Spleen (tissue), 11 donors: ENCODE measurements at regions not wholly inside any gene's neighbourhood (a gene's known extent, or its start where the extent isn't known, plus 50 kb on each side); places are given as distances from the start of the nearest gene placed in this dataset.

Experiments
- DNase-seq: peaks from one replicate; pipeline ENCODE4 v3.0.0-alpha.2; 2020
- H3K27ac ChIP-seq, 8 donors: fragments of 200-600 bp; sonication (generic) in 7 of 8; 1 replicate in 4 of 8; 2 replicates in 4 of 8; pipeline versions ENCODE4 v1.5.0 to v1.8.0; 2016 to 2021; ENCODE audit warnings: inconsistent platforms in 4 of 8, mild to moderate bottlenecking in 4 of 8, moderate library complexity in 1 of 8
- H3K27me3 ChIP-seq, 7 donors: fragments of 200-600 bp; sonication (generic) in 6 of 7; replicated peaks in 1 of 7; 1 replicate in 4 of 7; 2 replicates in 3 of 7; pipeline versions ENCODE4 v1.5.0 to v1.8.0; 2016 to 2021; ENCODE audit warnings: inconsistent platforms in 3 of 7, mild to moderate bottlenecking in 1 of 7
- H3K36me3 ChIP-seq, 6 donors: fragments of 200-600 bp; sonication (generic) in 5 of 6; 1 replicate in 4 of 6; 2 replicates in 2 of 6; pipeline versions ENCODE4 v1.5.0 to v1.8.0; 2016 to 2021; ENCODE audit warnings: inconsistent platforms in 2 of 6
- H3K4me1 ChIP-seq, 6 donors: fragments of 200-600 bp; sonication (generic) in 5 of 6; 1 replicate in 3 of 6; 2 replicates in 3 of 6; pipeline versions ENCODE4 v1.5.0 to v1.8.0; 2016 to 2021; ENCODE audit warnings: inconsistent platforms in 3 of 6
- H3K4me3 ChIP-seq, 8 donors: fragments of 200-600 bp; sonication (generic) in 7 of 8; 1 replicate in 4 of 8; 2 replicates in 4 of 8; pipeline versions ENCODE4 v1.5.0 to v1.8.0; 2016 to 2021; ENCODE audit warnings: inconsistent platforms in 4 of 8, mild to moderate bottlenecking in 4 of 8, moderate library complexity in 2 of 8
- H3K9me3 ChIP-seq, 8 donors: fragments of 200-600 bp; sonication (generic) in 7 of 8; 1 replicate in 4 of 8; 2 replicates in 4 of 8; pipeline versions ENCODE4 v1.5.0 to v1.8.0; 2016 to 2021; ENCODE audit warnings: inconsistent platforms in 4 of 8
- POLR2A ChIP-seq, 3 donors: fragments of 450-650 bp; IDR thresholded peaks; one replicate each; pipeline ENCODE4 v1.5.1; 2017; ENCODE audit warnings: antibody characterized with exemption in 3 of 3, mild to moderate bottlenecking in 1 of 3
- POLR2AphosphoS5 ChIP-seq, 3 donors: sonication (generic); formaldehyde crosslinking; IDR thresholded peaks; one replicate each; pipeline ENCODE4 v1.5.1; 2017; ENCODE audit warnings: antibody characterized with exemption in 3 of 3
- WGBS, 5 donors: extraction: QIAGEN DNeasy Blood & Tissue Kit in 3 of 5; methylation state at CpG; one replicate each; pipeline versions ENCODE4 v1.1.5 to v1.1.7; 2013 to 2018; 5-methylcytosine and 5-hydroxymethylcytosine counted together
- intact Hi-C: fragments of 100-400 bp; cut with DNase I; formaldehyde crosslinking; loops from one replicate; pipeline ENCODE4 v1.15.0; 2023; ENCODE audit warnings: low total_unique reads
- TF ChIP-seq, protein P1 (sequence below), 11 experiments: fragments of 200-600 bp in 7 of 11; fragments of 450-650 bp in 4 of 11; sonication (generic) in 4 of 11; IDR thresholded peaks in 8 of 11; conservative IDR thresholded peaks in 3 of 11; 1 replicate in 7 of 11; 2 replicates in 4 of 11; pipeline versions ENCODE4 v1.4.0 to v1.8.0; 2016 to 2021; ENCODE audit warnings: antibody characterized with exemption in 11 of 11, inconsistent platforms in 4 of 11, mild to moderate bottlenecking in 1 of 11
- donor health status: healthy with polysubstance abuse.
- donor health status: DM: no; HTN: no; CAD: no; lungs with moderate emphysema.
- donor health status: DM: no; HTN: no; CAD: no.
- donor health status: Bipolar disorder and iron deficiency.
- donor health status: healthy.
- donor health status: DM: no; HTN: no; CAD: no.
- donor health status: DM: yes; HTN: yes; CAD: no.

DNA sequence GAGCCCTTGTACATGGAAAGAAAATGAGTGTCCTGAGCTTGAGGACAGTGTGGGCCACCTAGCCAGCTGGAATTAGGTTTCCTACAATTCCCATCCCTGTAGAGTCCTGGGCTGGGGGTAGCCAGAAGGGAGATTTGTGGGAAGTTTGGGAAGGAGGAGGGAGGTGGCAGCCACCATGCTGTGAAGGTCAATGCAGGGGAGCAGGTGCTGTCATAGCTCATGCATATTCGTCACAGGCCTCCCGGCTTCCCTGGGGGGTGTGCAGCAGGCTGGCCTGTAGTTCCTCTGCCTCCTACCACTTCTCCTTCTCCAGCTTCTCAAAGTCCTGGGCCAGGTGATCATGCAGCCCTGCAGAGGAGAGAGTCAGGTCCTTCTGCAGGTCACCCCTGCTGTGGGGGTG lies 121.3 kb downstream of the TBX3 start:
- TF ChIP-seq POLR2AphosphoS5 (IDR thresholded peaks at IDR 0.05) = no peak
- no peak for TF ChIP-seq POLR2A (IDR thresholded peaks at IDR 0.05)
- TF ChIP-seq, protein P1, sequence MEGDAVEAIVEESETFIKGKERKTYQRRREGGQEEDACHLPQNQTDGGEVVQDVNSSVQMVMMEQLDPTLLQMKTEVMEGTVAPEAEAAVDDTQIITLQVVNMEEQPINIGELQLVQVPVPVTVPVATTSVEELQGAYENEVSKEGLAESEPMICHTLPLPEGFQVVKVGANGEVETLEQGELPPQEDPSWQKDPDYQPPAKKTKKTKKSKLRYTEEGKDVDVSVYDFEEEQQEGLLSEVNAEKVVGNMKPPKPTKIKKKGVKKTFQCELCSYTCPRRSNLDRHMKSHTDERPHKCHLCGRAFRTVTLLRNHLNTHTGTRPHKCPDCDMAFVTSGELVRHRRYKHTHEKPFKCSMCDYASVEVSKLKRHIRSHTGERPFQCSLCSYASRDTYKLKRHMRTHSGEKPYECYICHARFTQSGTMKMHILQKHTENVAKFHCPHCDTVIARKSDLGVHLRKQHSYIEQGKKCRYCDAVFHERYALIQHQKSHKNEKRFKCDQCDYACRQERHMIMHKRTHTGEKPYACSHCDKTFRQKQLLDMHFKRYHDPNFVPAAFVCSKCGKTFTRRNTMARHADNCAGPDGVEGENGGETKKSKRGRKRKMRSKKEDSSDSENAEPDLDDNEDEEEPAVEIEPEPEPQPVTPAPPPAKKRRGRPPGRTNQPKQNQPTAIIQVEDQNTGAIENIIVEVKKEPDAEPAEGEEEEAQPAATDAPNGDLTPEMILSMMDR (IDR thresholded peaks at IDR 0.05 in 8 of 11, conservative IDR thresholded peaks at IDR 0.05 in 3 of 11) = no peak
- H3K4me3 ChIP-seq = no peak overlapping the region
- WGBS, 5 donors = 38 to 53% (median 51%) methylated on average over 2 of the region's 2 CpGs
- no peak overlapping the region for H3K27ac ChIP-seq
- intact Hi-C loops = no loop called here
- DNase-seq = no peak
- H3K27me3 ChIP-seq = no peaks in the 10 kb centered on the region
- no peaks in the 10 kb centered on the region for H3K36me3 ChIP-seq
- H3K9me3 ChIP-seq = no peaks in the 10 kb centered on the region
- H3K4me1 ChIP-seq = no peaks in the 10 kb centered on the region

DNA sequence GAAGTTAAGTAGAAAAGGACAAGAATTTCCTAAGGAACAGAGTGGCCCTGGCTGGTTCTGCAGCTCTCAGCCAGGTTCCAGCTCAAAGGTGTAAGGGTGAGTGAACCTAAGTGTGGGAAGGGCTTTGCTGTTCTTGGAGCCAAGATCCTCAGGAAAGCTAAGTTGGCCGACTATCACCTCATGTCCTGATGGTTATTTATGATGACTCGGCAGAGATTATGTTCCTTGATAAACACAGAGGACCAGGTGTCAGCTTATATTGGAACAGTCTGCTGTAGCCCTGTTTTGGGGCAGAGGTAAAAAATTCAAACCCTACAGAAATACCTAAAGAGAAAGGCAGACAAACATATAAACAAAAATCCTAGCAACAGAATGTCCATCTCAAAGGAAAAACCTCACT lies 128.5 kb downstream of the TBX3 start:
- WGBS, 5 donors = 55 to 65% (median 63%) methylated on average over 2 of the region's 2 CpGs
- Histone ChIP-seq H3K9me3 (no peaks in the 10 kb centered on the region), H3K36me3 (no peaks in the 10 kb centered on the region), H3K4me1 (no peaks in the 10 kb centered on the region), H3K4me3 (no peak overlapping the region), H3K27ac (no peak overlapping the region), H3K27me3 (peaks cover 0 to 13% (median 0%) of the 10 kb centered on the region in 7 donors)
- TF ChIP-seq POLR2AphosphoS5 (IDR thresholded peaks at IDR 0.05) = no peak
- no peak for TF ChIP-seq POLR2A (IDR thresholded peaks at IDR 0.05)
- TF ChIP-seq, protein P1 (IDR thresholded peaks at IDR 0.05 in 8 of 11, conservative IDR thresholded peaks at IDR 0.05 in 3 of 11) = no peak
- DNase-seq = no peak
- intact Hi-C loops = no loop called here

DNA sequence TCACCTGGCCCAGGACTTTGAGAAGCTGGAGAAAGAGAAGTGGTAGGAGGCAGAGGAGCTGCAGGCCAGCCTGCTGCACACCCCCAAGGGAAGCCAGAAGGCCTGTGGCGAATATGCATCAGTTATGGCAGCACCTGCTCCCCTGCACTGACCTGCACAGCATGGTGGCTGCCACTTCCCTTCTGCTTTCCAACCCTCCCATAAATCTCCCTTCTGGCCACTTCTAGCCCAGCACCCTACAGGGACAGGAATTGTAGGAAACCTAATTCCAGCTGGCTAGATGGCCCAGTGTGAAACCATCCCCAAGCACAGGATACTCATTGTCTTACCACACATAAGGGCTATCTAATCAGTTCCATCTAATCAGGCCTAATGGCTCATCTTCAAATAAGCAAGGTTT lies 136.3 kb downstream of the TBX3 start:
- peaks cover 0 to 7% (median 0%) of the 10 kb centered on the region in 7 donors for H3K27me3 ChIP-seq
- H3K27ac ChIP-seq = no peak overlapping the region
- H3K9me3 ChIP-seq = no peaks in the 10 kb centered on the region
- H3K4me1 ChIP-seq = no peaks in the 10 kb centered on the region
- no peaks in the 10 kb centered on the region for H3K36me3 ChIP-seq
- no peak overlapping the region for H3K4me3 ChIP-seq
- no peak for DNase-seq
- TF ChIP-seq, protein P1 (IDR thresholded peaks at IDR 0.05 in 8 of 11, conservative IDR thresholded peaks at IDR 0.05 in 3 of 11) = no peak
- TF ChIP-seq POLR2AphosphoS5 (IDR thresholded peaks at IDR 0.05) (no peak), POLR2A (IDR thresholded peaks at IDR 0.05) (no peak)
- intact Hi-C loops = no loop called here
- 80 to 100% (median 82%) methylated on average over 1 of the region's 1 CpG for WGBS, 5 donors

DNA sequence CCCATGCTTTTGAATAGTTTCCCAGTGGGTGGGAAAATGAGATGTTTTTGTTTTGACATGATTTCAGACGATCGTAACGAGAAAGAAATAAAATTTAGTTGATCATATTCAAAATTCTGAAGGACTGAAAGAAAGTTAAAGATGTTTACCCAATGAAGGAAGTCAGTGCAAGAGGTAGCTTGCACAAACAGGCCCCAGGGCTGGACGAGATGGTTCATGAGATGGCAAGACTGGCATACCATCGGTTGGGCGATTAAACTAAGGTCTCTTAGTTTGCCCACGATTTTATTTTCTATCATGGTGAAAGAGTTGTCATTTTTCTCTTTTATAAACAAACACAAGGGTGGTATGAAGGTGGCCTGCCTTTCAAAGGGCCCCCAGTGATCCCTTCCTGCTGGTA lies 124.5 kb upstream of the TBX5 start:
- H3K27me3 ChIP-seq = peaks cover 0 to 20% (median 0%) of the 10 kb centered on the region in 7 donors
- no peak overlapping the region for H3K27ac ChIP-seq
- no peak for DNase-seq
- no peaks in the 10 kb centered on the region for H3K36me3 ChIP-seq
- WGBS, 5 donors = 64 to 70% (median 69%) methylated on average over 7 of the region's 7 CpGs
- no peak for TF ChIP-seq POLR2A (IDR thresholded peaks at IDR 0.05)
- no peak for TF ChIP-seq POLR2AphosphoS5 (IDR thresholded peaks at IDR 0.05)
- TF ChIP-seq, protein P1 (IDR thresholded peaks at IDR 0.05 in 8 of 11, conservative IDR thresholded peaks at IDR 0.05 in 3 of 11) = no peak
- no peaks in the 10 kb centered on the region for H3K4me1 ChIP-seq
- H3K4me3 ChIP-seq = no peak overlapping the region
- H3K9me3 ChIP-seq = no peaks in the 10 kb centered on the region
- intact Hi-C loops = no loop called here
